SW480 (cell line): ENCODE measurements at regions not wholly inside any gene's neighbourhood (a gene's known extent, or its start where the extent isn't known, plus 50 kb on each side); places are given as distances from the start of the nearest gene placed in this dataset.
"Not testable (repeated sequence)": the region's sequence is repeated elsewhere in the genome, so short reads cannot be mapped to it uniquely, and the experiment has no call there.

Experiments
- DNase-seq: peaks from one replicate; pipeline ENCODE4 v3.0.0-alpha.2; 2016; ENCODE audit warnings: low spot score

DNA sequence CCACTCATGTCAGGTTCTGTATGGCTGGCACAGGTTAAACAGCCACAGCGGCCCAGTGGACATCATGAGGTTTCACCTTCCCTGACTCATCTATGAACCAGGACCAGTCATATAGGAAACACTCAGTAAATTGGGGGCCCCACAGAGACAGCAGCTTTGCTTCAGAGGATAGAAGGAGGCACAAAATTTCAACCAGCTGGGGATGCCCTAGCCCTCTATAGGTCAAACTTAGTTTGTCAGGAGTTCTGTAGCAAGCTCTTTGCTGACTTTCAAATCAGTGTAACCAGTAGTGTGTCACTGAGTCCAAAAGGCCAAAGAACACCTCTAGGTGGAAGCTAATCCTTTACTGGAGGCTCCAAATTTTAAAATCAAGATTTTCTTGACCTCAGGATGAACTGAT is 4157.8 kb upstream of the TPTE start:
- not testable (repeated sequence) for DNase-seq

DNA sequence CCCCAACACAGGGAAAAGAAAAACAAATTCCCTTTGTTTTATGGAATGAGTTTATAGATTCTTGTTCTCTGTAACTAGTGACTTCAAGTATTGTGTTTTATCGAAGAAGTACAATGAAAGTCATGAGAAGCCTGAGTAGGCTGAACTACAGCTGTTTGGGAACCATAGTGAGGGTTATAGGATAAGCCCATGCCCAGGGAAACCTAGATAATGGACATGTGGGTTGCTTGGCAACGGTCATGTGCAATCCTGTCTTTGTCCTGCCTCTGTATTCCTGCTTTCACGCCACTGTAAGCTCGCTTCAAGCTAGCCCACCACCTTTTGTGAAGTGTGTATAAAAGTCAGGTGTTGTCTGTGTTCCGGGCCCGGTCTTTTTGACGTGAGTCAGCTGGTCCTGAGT is 4152.6 kb upstream of the TPTE start:
- not testable (repeated sequence) for DNase-seq

DNA sequence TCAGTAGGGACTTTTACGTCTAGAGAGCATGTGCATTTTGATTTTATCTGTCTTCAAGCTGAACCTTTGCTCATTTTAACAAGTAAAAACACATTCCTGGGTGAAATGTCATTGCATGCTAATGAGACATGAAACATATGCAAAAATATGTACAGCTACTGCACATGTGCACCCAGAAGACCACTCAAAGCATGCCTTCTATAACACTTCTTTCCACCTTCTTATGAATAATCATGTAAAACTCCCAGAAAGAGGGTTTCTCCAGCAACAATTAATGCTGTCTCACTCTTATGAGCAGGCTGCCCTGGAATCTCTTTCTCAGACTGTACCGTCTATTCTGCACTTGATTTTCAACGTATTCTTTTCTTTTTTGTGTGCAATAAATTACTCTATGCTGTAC is 4148.1 kb upstream of the TPTE start:
- DNase-seq, result not testable (repeated sequence)

DNA sequence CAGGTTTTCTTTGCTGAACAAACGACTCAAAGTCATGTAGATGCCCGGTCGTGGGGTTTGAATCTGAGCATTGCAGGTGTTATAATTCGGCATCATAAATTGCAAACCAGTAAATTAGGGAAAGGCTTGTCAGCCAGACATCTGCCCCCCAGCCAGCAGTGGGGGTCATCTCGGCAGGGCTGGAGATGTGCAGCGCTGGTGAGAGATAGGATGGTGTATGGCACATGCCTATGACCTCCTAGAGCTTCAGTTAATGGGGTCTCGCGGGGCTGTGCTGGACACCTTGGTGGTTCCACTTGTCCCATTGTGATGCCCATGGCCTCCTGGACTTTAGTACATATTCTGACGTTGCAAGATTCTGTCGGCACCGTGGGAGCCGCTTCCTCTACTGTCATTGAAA is 4147.2 kb upstream of the TPTE start:
- peak; percentile 0 for DNase-seq

DNA sequence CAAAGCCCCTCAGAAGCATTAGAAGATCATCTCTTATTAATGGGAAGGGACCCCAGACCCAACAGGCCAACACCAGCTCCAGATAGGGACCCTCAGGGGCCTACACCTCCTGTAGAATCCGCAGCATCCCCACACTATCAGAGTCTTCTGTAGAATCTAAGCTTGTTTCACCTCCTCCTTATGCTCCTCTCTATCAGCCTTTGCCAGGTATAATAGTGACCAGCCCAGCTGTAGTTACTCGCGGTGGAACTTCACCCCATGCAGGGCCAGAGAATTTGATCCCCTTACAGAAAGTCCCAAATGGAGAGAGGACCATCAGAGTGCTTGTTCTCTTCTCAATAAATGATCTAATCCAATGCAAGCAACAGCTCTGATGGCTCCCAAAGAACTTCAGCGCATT is 4146.5 kb upstream of the TPTE start:
- peak; percentile 0 for DNase-seq

DNA sequence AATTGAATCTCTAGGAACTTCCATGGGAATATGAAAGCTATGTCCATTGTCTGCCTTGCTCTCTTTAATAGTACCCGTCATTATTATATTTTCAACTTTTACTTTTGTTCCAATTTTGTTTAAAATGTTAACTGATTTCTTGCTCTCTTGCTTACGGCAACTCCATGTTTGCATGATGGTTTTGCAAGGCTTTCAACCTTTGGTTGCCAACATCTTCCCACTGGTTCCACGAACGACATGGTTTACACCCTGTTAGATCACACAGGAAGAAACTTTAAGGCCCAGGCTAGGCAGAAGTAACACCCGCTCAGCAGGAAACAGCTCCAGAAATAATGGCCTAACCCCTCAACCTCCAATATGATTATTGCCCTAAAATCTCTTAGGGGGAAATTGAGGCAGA is 4145.6 kb upstream of the TPTE start:
- not testable (repeated sequence) for DNase-seq

DNA sequence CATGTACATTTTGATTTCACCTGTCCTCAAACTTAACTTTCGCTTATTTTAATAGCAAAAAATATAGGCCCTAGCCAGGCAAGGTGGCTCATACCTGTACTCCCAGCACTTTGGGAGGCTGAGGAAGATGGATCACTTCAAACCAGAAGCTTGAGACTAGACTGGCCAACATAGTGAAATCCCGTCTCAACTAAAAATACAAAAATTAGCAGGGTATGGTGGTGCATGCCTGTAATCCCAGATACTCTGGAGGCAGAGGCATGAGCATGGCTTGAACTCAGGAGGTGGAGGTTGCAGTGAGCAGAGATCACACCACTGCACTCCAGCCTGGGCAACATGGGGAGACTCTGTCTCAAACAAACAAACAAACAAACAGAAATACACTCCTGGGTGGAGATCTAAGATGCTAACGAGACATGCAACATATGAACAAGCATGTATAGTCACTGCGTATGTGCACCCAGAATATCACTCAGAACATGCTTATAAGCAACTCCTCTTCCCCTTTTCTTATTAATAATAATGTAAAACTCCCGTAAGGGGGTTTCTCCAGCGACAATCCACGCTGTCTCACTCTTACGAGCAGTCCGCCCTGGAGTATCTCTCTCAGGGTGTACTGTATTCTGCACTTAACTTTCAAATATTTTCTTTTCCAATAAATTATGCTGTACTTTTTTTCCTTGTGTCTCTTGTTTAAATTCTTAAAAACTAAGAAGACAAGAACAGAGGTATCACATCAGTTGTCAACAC is 4144.9 kb upstream of the TPTE start:
- DNase-seq, result not testable (repeated sequence)
